ENCODE measurements at regions not wholly inside any gene's neighbourhood (a gene's known extent, or its start where the extent isn't known, plus 50 kb on each side); places are given as distances from the start of the nearest gene placed in this dataset.

DNA sequence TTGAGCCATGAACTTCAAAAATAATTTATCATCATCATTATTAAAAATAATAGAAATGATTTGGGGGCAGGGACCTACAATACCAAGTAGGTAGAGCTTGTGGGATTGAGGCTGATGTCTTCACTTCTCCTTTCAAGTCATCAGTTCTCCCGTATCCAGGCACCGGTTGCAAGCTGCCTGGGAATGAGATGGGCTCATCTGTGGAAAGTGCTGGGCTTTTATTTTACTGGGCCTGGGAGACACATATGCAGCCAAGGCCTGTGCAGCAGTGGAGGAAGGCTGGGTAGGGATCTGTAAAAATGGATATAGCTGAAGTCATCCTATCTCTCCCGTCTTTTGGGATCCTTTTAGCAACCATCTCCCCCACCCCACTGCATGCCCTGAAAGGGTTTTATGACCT is 284.1 kb upstream of the CLINT1 start (continued):
- no peak for TF ChIP-seq KDM1A (IDR thresholded peaks at IDR 0.05; ENCODE audit: borderline replicate concordance)

DNA sequence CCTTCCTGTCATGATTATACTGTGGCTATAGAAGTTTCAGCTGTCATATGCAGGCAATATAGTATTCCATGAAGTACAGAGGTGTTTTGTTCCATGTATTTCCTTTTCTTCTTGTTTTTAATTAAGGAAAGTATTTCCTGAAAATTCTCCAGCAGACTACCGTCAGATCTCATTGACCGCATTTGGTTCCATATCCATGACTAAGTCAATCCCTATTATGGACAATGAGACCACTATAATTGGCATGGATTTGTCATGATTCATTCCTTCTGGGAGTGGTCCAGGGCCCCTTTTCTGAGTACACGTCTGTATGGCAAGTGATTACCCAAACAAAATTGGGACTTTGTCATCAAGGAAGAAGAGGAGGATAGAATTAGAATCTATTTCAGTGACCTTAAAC is 283.2 kb upstream of the CLINT1 start:
- ChIA-PET RAD21 (ENCODE audit: unreplicated experiment) (no interaction called here), POLR2A (no interaction called here), CTCF (no interaction called here), SMC1A (ENCODE audit: uncharacterized antibody, unreplicated experiment) (no interaction called here)
- Histone ChIP-seq H3K36me3 (ENCODE audit: control insufficient read depth in 2 of 2, insufficient read depth in 2 of 2, low read length in 1 of 2) (no peaks in the 10 kb centered on the region), H4K20me1 (ENCODE audit: control insufficient read depth, insufficient read depth) (no peaks in the 10 kb centered on the region), H3K27me3 (replicated peaks in 1 of 2; ENCODE audit: control insufficient read depth in 2 of 2, insufficient read depth in 2 of 2, low read length in 1 of 2) (no peaks in the 10 kb centered on the region), H3K4me3 (no peak overlapping the region), H3K9me3 (replicated peaks; ENCODE audit: control insufficient read depth, insufficient read depth, low read length) (no peaks in the 10 kb centered on the region), H3K4me1 (ENCODE audit: control insufficient read depth, insufficient read depth, low read length) (no peaks in the 10 kb centered on the region), H3K9ac (ENCODE audit: control insufficient read depth, insufficient read depth, low read length) (no peak overlapping the region), H2AFZ (ENCODE audit: control insufficient read depth, low read depth, low read length) (no peak overlapping the region), H3K27ac (ENCODE audit: control insufficient read depth, insufficient read depth) (no peak overlapping the region), H3K79me2 (ENCODE audit: control insufficient read depth, insufficient read depth, low read length) (no peaks in the 10 kb centered on the region), H3K4me2 (ENCODE audit: control insufficient read depth, insufficient read depth) (no peak overlapping the region)
- no TSS peak for BruUV-seq (replicated peaks)
- intact Hi-C loops (cut with micrococcal nuclease; ENCODE audit: unreplicated experiment) (no loop called here), in situ Hi-C loops (cut with MboI) (no loop called here)
- ATAC-seq: no peak
- WGBS (ENCODE audit: insufficient coverage, insufficient replicate concordance, low lambda C conversion rate, missing lambda C conversion rate): 64% methylated on average over 3 of the region's 3 CpGs
- FAIRE-seq: no peak
- no peak for DNase-seq (ENCODE audit: low read depth, low spot score)
- no peak for TF ChIP-seq EED (IDR thresholded peaks at IDR 0.05; ENCODE audit: low read depth)
- no peak for TF ChIP-seq MYC (IDR thresholded peaks at IDR 0.05; ENCODE audit: insufficient read depth, insufficient read length, insufficient replicate concordance, low read length, severe bottlenecking)
- TF ChIP-seq CHD2 (IDR thresholded peaks at IDR 0.05; ENCODE audit: borderline replicate concordance, low read depth, low read length): no peak
- no peak for TF ChIP-seq NR2C1 (IDR thresholded peaks at IDR 0.05)
- TF ChIP-seq, protein P1, sequence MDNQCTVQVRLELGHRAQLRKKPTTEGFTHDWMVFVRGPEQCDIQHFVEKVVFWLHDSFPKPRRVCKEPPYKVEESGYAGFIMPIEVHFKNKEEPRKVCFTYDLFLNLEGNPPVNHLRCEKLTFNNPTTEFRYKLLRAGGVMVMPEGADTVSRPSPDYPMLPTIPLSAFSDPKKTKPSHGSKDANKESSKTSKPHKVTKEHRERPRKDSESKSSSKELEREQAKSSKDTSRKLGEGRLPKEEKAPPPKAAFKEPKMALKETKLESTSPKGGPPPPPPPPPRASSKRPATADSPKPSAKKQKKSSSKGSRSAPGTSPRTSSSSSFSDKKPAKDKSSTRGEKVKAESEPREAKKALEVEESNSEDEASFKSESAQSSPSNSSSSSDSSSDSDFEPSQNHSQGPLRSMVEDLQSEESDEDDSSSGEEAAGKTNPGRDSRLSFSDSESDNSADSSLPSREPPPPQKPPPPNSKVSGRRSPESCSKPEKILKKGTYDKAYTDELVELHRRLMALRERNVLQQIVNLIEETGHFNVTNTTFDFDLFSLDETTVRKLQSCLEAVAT (IDR thresholded peaks at IDR 0.05): no peak
- no peak for TF ChIP-seq BHLHE40 (IDR thresholded peaks at IDR 0.05; ENCODE audit: borderline replicate concordance in 1 of 2, low read depth in 2 of 2, low read length in 1 of 2)
- TF ChIP-seq NFIC (IDR thresholded peaks at IDR 0.05; ENCODE audit: low read depth, low read length): no peak
- TF ChIP-seq NFXL1 (IDR thresholded peaks at IDR 0.05; ENCODE audit: borderline replicate concordance): no peak
- no peak for TF ChIP-seq TCF7 (IDR thresholded peaks at IDR 0.05; ENCODE audit: borderline replicate concordance)
- TF ChIP-seq, protein P2, sequence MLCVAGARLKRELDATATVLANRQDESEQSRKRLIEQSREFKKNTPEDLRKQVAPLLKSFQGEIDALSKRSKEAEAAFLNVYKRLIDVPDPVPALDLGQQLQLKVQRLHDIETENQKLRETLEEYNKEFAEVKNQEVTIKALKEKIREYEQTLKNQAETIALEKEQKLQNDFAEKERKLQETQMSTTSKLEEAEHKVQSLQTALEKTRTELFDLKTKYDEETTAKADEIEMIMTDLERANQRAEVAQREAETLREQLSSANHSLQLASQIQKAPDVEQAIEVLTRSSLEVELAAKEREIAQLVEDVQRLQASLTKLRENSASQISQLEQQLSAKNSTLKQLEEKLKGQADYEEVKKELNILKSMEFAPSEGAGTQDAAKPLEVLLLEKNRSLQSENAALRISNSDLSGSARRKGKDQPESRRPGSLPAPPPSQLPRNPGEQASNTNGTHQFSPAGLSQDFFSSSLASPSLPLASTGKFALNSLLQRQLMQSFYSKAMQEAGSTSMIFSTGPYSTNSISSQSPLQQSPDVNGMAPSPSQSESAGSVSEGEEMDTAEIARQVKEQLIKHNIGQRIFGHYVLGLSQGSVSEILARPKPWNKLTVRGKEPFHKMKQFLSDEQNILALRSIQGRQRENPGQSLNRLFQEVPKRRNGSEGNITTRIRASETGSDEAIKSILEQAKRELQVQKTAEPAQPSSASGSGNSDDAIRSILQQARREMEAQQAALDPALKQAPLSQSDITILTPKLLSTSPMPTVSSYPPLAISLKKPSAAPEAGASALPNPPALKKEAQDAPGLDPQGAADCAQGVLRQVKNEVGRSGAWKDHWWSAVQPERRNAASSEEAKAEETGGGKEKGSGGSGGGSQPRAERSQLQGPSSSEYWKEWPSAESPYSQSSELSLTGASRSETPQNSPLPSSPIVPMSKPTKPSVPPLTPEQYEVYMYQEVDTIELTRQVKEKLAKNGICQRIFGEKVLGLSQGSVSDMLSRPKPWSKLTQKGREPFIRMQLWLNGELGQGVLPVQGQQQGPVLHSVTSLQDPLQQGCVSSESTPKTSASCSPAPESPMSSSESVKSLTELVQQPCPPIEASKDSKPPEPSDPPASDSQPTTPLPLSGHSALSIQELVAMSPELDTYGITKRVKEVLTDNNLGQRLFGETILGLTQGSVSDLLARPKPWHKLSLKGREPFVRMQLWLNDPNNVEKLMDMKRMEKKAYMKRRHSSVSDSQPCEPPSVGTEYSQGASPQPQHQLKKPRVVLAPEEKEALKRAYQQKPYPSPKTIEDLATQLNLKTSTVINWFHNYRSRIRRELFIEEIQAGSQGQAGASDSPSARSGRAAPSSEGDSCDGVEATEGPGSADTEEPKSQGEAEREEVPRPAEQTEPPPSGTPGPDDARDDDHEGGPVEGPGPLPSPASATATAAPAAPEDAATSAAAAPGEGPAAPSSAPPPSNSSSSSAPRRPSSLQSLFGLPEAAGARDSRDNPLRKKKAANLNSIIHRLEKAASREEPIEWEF (IDR thresholded peaks at IDR 0.05; ENCODE audit: insufficient replicate concordance, low read depth, low read length): no peak
- TF ChIP-seq NR2C2 (IDR thresholded peaks at IDR 0.05; ENCODE audit: borderline replicate concordance, control insufficient read depth, insufficient read length, low read depth): no peak
- no peak for TF ChIP-seq CBFB (IDR thresholded peaks at IDR 0.05; ENCODE audit: low read depth)
- no peak for TF ChIP-seq SRF (IDR thresholded peaks at IDR 0.05; ENCODE audit: low read depth in 2 of 2, low read length in 2 of 2)
- no peak for TF ChIP-seq DPF2 (IDR thresholded peaks at IDR 0.05)
- no peak for TF ChIP-seq RCOR1 (conservative IDR thresholded peaks at IDR 0.05; ENCODE audit: low read depth, low read length)
